Panc1 (cell line): ENCODE measurements at regions not wholly inside any gene's neighbourhood (a gene's known extent, or its start where the extent isn't known, plus 50 kb on each side); places are given as distances from the start of the nearest gene placed in this dataset.

ENCODE experiments used
- ATAC-seq: fragments of 200-7000 bp; cut with Tn5 transposase; 2 replicates; pipeline ENCODE4 v1.9.1; 2020; ENCODE audit warnings: mild to moderate bottlenecking, moderate library complexity
- BruUV-seq: library from RNA; stranded (reverse); fragments of 400-500 nt; replicated peaks from 2 replicates; lab custom pipeline; 2021; lab: Mats Ljungman, UMichigan
- CTCF ChIA-PET: fragments of 300-600 bp; sonication (Branson Sonifier 250); formaldehyde crosslinking; loops from one replicate; lab custom pipeline; 2022; ENCODE audit warnings: antibody characterized with exemption; lab: Charles Lee
- POLR2A ChIA-PET: fragments of 300-600 bp; sonication (Branson Sonifier 250); formaldehyde crosslinking; loops from one replicate; lab custom pipeline; 2022; ENCODE audit warnings: antibody characterized with exemption; lab: Charles Lee
- DNase-seq: peaks from one replicate; pipeline ENCODE4 v3.0.0-alpha.2; 2010; ENCODE audit warnings: low read depth, low spot score
- H3K27ac ChIP-seq: 2 replicates; pipeline ENCODE4 v1.5.1; 2011; ENCODE audit warnings: mild to moderate bottlenecking, low read length, inconsistent platforms
- H3K27me3 ChIP-seq: fragments of 200-500 bp; sonication (Bioruptor generic); 2 replicates; pipeline ENCODE4 v1.6.0; 2014; ENCODE audit warnings: low read length, inconsistent platforms; ENCODE audit not compliant: control insufficient read depth, insufficient read depth
- H3K36me3 ChIP-seq: fragments of 200-500 bp; sonication (Bioruptor generic); 2 replicates; pipeline ENCODE4 v1.5.1; 2014; ENCODE audit warnings: inconsistent platforms, mild to moderate bottlenecking, low read length, moderate library complexity; ENCODE audit not compliant: control insufficient read depth, insufficient read depth
- H3K4me1 ChIP-seq: 2 replicates; pipeline ENCODE4 v1.5.1; 2011; ENCODE audit warnings: inconsistent platforms, mild to moderate bottlenecking, low read length, moderate library complexity; ENCODE audit not compliant: control insufficient read depth, insufficient read depth
- H3K4me3 ChIP-seq, 2 experiments: 2 replicates each; pipeline ENCODE4 v1.5.1; 2011 to 2012; ENCODE audit warnings: low read depth in 2 of 2, low read length in 2 of 2, mild to moderate bottlenecking in 2 of 2, inconsistent platforms in 1 of 2, moderate library complexity in 1 of 2
- H3K9me3 ChIP-seq: fragments of 200-500 bp; sonication (Bioruptor generic); 2 replicates; pipeline ENCODE4 v1.5.1; 2014; ENCODE audit warnings: low read depth, mild to moderate bottlenecking, inconsistent platforms, low read length, moderate library complexity; ENCODE audit not compliant: control insufficient read depth, insufficient read depth
- POLR2AphosphoS5 ChIP-seq: IDR thresholded peaks from 2 replicates; pipeline ENCODE4 v1.6.1; 2012; ENCODE audit warnings: mild to moderate bottlenecking, low read depth, low read length, moderate library complexity
- SIN3A ChIP-seq: IDR thresholded peaks from 2 replicates; pipeline ENCODE4 v1.6.1; 2012; ENCODE audit warnings: low read depth, mild to moderate bottlenecking, low read length, moderate library complexity, borderline replicate concordance; ENCODE audit not compliant: insufficient read depth
- TCF7L2 ChIP-seq: IDR thresholded peaks from 2 replicates; pipeline ENCODE4 v1.6.1; 2011; ENCODE audit warnings: mild to moderate bottlenecking, low read depth, low read length, inconsistent platforms
- in situ Hi-C: cut with HindIII; loops from 2 replicates; pipeline ENCODE4 v1.10.0; 2016; ENCODE audit warnings: low sequenced_read_pairs, low pct_unique_long_range_greater_than_20kb
- intact Hi-C: fragments of 100-400 bp; cut with micrococcal nuclease; formaldehyde crosslinking; loops from one replicate; pipeline ENCODE4 v1.10.0; 2022; ENCODE audit not compliant: unreplicated experiment
- TF ChIP-seq, protein P1 (sequence below), 2 experiments: IDR thresholded peaks; 2 replicates each; pipeline ENCODE4 v1.6.1; 2011 to 2012; ENCODE audit warnings: low read depth in 2 of 2, control low read depth in 1 of 2, low read length in 1 of 2, mild to moderate bottlenecking in 1 of 2, moderate library complexity in 1 of 2; ENCODE audit not compliant: insufficient read depth in 1 of 2
- TF ChIP-seq, protein P2 (sequence below): fragments of 450-650 bp; IDR thresholded peaks from 2 replicates; pipeline ENCODE4 v1.5.1; 2017; ENCODE audit warnings: mild to moderate bottlenecking

DNA sequence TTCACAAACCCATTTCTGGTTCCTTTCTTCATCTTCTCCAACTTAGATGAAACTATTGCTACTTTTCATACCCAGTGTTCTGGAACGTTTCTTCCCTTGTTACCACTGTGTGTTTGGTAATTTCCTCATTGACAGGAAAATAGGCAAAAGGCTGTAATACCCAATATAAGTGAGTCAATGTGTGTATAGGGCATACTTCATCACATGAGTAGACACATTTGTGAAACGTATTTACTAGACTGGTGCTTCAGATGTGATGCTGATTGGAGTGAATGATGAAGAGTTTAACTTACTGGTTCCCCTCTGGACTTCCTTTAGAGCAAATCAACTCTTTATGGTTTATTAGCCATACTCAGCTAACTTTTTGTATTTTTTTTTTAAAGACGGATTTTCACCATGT, 195.1 kb upstream of the ATP6AP2 start:
- no peak overlapping the region for H3K27ac ChIP-seq
- no peaks in the 10 kb centered on the region for H3K4me1 ChIP-seq
- DNase-seq (no peak), ATAC-seq (no peak)
- H3K36me3 ChIP-seq, result no peaks in the 10 kb centered on the region
- no TSS peak for BruUV-seq
- CTCF ChIA-PET, result no interaction called here
- no peaks in the 10 kb centered on the region for H3K27me3 ChIP-seq
- H3K4me3 ChIP-seq, result no peak overlapping the region
- intact Hi-C loops, result no loop called here
- POLR2A ChIA-PET, result no interaction called here
- H3K9me3 ChIP-seq, result no peaks in the 10 kb centered on the region
- TF ChIP-seq TCF7L2 (no peak), POLR2AphosphoS5 (no peak), SIN3A (no peak)
- TF ChIP-seq, protein P1, sequence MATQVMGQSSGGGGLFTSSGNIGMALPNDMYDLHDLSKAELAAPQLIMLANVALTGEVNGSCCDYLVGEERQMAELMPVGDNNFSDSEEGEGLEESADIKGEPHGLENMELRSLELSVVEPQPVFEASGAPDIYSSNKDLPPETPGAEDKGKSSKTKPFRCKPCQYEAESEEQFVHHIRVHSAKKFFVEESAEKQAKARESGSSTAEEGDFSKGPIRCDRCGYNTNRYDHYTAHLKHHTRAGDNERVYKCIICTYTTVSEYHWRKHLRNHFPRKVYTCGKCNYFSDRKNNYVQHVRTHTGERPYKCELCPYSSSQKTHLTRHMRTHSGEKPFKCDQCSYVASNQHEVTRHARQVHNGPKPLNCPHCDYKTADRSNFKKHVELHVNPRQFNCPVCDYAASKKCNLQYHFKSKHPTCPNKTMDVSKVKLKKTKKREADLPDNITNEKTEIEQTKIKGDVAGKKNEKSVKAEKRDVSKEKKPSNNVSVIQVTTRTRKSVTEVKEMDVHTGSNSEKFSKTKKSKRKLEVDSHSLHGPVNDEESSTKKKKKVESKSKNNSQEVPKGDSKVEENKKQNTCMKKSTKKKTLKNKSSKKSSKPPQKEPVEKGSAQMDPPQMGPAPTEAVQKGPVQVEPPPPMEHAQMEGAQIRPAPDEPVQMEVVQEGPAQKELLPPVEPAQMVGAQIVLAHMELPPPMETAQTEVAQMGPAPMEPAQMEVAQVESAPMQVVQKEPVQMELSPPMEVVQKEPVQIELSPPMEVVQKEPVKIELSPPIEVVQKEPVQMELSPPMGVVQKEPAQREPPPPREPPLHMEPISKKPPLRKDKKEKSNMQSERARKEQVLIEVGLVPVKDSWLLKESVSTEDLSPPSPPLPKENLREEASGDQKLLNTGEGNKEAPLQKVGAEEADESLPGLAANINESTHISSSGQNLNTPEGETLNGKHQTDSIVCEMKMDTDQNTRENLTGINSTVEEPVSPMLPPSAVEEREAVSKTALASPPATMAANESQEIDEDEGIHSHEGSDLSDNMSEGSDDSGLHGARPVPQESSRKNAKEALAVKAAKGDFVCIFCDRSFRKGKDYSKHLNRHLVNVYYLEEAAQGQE (IDR thresholded peaks at IDR 0.05; ENCODE audit: insufficient read depth in 1 of 2, low read depth in 2 of 2, low read length in 1 of 2), result no peak
- TF ChIP-seq, protein P2, sequence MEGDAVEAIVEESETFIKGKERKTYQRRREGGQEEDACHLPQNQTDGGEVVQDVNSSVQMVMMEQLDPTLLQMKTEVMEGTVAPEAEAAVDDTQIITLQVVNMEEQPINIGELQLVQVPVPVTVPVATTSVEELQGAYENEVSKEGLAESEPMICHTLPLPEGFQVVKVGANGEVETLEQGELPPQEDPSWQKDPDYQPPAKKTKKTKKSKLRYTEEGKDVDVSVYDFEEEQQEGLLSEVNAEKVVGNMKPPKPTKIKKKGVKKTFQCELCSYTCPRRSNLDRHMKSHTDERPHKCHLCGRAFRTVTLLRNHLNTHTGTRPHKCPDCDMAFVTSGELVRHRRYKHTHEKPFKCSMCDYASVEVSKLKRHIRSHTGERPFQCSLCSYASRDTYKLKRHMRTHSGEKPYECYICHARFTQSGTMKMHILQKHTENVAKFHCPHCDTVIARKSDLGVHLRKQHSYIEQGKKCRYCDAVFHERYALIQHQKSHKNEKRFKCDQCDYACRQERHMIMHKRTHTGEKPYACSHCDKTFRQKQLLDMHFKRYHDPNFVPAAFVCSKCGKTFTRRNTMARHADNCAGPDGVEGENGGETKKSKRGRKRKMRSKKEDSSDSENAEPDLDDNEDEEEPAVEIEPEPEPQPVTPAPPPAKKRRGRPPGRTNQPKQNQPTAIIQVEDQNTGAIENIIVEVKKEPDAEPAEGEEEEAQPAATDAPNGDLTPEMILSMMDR, result no peak
- in situ Hi-C loops, result no loop called here

DNA sequence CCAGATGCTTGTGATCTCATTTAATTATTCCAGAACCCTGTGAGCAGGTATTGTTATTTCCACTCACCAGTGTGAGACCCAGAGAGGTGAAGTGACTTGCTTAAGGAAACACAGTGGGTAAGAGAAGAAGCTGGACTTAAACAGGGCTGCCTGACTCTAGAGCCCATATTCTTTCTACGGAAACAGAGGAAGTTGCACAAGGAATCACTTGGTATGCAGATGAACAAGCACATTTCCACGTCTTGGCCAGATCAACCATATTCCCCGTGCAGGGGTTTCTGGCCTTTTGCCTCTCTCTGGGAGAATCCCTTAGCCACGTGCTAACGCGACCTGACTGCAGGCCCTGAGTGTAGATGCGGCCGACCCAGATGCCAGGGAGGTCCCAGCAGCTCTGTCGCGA, 195.5 kb upstream of the ATP6AP2 start:
- Histone ChIP-seq H3K9me3 (no peaks in the 10 kb centered on the region), H3K36me3 (no peaks in the 10 kb centered on the region), H3K27ac (no peak overlapping the region), H3K4me1 (no peaks in the 10 kb centered on the region), H3K4me3 (no peak overlapping the region), H3K27me3 (no peaks in the 10 kb centered on the region)
- ATAC-seq (no peak), DNase-seq (no peak)
- TF ChIP-seq POLR2AphosphoS5 (no peak), TCF7L2 (no peak), SIN3A (no peak)
- TF ChIP-seq, protein P2, result no peak
- TF ChIP-seq, protein P1 (IDR thresholded peaks at IDR 0.05; ENCODE audit: insufficient read depth in 1 of 2, low read depth in 2 of 2, low read length in 1 of 2), result no peak
- POLR2A ChIA-PET, result no interaction called here
- intact Hi-C loops (no loop called here), in situ Hi-C loops (no loop called here)
- CTCF ChIA-PET, result no interaction called here
- BruUV-seq, result no TSS peak
